ENCODE measurements at regions not wholly inside any gene's neighbourhood (a gene's known extent, or its start where the extent isn't known, plus 50 kb on each side); places are given as distances from the start of the nearest gene placed in this dataset.

DNA sequence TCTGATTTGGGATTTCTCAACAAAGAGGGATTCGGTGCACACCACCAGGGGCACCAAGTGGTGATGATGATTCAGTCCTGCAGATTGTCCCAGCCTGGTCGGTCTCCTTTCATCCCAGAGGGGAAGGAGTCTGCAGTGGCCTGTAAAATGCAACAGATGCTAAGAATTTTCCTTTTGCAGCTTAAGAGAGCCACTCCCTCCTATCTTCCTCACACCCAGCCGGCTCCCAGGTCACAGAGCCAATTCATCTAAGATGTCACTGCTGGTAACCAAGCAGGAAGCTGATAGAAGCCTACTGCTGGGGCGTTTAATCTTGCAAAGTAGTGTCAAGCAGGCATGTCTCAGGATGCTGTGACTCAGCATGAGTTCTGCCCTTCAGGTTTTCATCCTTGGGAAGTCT is 203.8 kb upstream of the LRFN2 start:
- Mint-ChIP-seq H3K4me3 (no peak overlapping the region), H3K36me3 (no peaks in the 10 kb centered on the region), H3K9me3 (no peaks in the 10 kb centered on the region), H3K27ac (no peak overlapping the region), H3K27me3 (ENCODE audit: low read depth) (peaks cover 6% of the 10 kb centered on the region), H3K4me1 (peaks cover 17% of the 10 kb centered on the region)
- CTCF ChIA-PET, result no interaction called here
- TF ChIP-seq FOXP1 (CRISPR knock-in tag; IDR thresholded peaks at IDR 0.05; ENCODE audit: borderline replicate concordance), result no peak
- no peak for TF ChIP-seq ESRRA (CRISPR knock-in tag; IDR thresholded peaks at IDR 0.05; ENCODE audit: borderline replicate concordance)
- no peak for TF ChIP-seq GABPB1 (CRISPR knock-in tag; IDR thresholded peaks at IDR 0.05)
- TF ChIP-seq ELF4 (CRISPR knock-in tag; IDR thresholded peaks at IDR 0.05; ENCODE audit: low read depth), result no peak
- peak; percentile 26 for ATAC-seq
- POLR2A ChIA-PET, result no interaction called here
- DNase-seq (ENCODE audit: low spot score), result no peak

DNA sequence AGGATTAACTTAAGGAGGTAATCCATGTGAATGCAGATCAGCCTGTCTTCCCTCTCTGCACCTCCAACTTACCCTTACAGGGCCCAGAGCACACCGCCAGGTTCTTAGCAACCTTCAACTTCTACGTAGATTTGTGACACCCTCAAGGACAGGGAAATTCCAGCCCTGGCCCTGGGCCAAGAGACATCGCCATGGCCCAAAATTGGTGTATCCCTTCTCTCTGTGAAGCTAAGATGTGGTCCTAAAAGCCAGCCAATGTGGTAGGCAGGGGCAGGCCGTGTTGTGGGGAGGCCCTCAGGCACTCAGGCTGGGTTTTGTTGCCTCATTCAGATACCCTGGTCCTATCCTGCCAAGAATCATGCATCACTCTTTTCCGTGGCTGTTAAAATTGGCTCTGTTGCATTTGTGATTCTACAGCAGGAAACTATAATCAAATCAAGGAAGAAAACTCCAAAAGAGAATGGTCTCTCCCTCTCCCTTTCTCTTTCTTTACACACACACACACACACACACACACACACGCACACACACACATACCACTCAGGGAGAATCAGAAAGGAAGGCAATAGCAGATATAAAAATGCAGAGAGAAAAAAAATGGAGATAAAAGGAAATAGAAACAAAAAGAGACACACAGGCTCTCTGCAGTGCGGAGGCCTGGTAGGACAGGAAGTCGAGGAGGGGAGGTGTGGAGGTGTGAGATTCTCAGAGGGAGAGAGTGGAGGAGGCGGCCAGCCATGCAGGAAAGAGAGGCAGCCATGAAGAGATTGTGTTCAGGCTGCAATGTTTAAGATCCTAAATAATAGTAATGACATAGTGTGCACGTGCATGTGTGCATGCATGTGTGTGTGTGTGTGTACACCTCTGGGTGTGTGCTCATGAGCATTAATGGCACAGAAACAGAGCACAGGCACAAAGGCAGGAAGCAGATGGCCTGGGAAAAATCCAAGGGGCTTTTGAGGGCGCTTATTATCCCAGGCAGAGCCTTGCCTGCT is 201.8 kb upstream of the LRFN2 start:
- Mint-ChIP-seq H3K4me3 (no peak overlapping the region), H3K9me3 (no peaks in the 10 kb centered on the region), H3K27me3 (ENCODE audit: low read depth) (peaks cover 4% of the 10 kb centered on the region; the same call in 1 of the 2 replicates), H3K36me3 (no peaks in the 10 kb centered on the region), H3K4me1 (peaks cover 17% of the 10 kb centered on the region), H3K27ac (no peak overlapping the region)
- no peak for DNase-seq (ENCODE audit: low spot score)
- ATAC-seq, result no peak
- CTCF ChIA-PET, result no interaction called here
- POLR2A ChIA-PET, result no interaction called here
- TF ChIP-seq, protein P1, sequence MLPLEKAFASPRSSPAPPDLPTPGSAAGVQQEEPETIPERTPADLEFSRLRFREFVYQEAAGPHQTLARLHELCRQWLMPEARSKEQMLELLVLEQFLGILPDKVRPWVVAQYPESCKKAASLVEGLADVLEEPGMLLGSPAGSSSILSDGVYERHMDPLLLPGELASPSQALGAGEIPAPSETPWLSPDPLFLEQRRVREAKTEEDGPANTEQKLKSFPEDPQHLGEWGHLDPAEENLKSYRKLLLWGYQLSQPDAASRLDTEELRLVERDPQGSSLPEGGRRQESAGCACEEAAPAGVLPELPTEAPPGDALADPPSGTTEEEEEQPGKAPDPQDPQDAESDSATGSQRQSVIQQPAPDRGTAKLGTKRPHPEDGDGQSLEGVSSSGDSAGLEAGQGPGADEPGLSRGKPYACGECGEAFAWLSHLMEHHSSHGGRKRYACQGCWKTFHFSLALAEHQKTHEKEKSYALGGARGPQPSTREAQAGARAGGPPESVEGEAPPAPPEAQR (CRISPR knock-in tag; IDR thresholded peaks at IDR 0.05), result no peak
- TF ChIP-seq, protein P2, sequence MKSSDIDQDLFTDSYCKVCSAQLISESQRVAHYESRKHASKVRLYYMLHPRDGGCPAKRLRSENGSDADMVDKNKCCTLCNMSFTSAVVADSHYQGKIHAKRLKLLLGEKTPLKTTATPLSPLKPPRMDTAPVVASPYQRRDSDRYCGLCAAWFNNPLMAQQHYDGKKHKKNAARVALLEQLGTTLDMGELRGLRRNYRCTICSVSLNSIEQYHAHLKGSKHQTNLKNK (CRISPR knock-in tag; IDR thresholded peaks at IDR 0.05), result no peak
- TF ChIP-seq ZNF423 (CRISPR knock-in tag; IDR thresholded peaks at IDR 0.05), result no peak
- TF ChIP-seq MXD4 (CRISPR knock-in tag; IDR thresholded peaks at IDR 0.05; ENCODE audit: borderline replicate concordance), result no peak
- TF ChIP-seq FOXK1 (CRISPR knock-in tag; IDR thresholded peaks at IDR 0.05), result no peak
- no peak for TF ChIP-seq HMGA2 (CRISPR knock-in tag; IDR thresholded peaks at IDR 0.05)
- TF ChIP-seq, protein P3, sequence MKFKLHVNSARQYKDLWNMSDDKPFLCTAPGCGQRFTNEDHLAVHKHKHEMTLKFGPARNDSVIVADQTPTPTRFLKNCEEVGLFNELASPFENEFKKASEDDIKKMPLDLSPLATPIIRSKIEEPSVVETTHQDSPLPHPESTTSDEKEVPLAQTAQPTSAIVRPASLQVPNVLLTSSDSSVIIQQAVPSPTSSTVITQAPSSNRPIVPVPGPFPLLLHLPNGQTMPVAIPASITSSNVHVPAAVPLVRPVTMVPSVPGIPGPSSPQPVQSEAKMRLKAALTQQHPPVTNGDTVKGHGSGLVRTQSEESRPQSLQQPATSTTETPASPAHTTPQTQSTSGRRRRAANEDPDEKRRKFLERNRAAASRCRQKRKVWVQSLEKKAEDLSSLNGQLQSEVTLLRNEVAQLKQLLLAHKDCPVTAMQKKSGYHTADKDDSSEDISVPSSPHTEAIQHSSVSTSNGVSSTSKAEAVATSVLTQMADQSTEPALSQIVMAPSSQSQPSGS (CRISPR knock-in tag; IDR thresholded peaks at IDR 0.05; ENCODE audit: borderline replicate concordance, low read depth), result no peak
- TF ChIP-seq, protein P4, sequence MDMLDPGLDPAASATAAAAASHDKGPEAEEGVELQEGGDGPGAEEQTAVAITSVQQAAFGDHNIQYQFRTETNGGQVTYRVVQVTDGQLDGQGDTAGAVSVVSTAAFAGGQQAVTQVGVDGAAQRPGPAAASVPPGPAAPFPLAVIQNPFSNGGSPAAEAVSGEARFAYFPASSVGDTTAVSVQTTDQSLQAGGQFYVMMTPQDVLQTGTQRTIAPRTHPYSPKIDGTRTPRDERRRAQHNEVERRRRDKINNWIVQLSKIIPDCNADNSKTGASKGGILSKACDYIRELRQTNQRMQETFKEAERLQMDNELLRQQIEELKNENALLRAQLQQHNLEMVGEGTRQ (CRISPR knock-in tag; IDR thresholded peaks at IDR 0.05), result no peak
- TF ChIP-seq SP1 (CRISPR knock-in tag; conservative IDR thresholded peaks at IDR 0.05), result no peak
- no peak for TF ChIP-seq GRHL2 (CRISPR knock-in tag; IDR thresholded peaks at IDR 0.05; ENCODE audit: insufficient replicate concordance, severe bottlenecking)

DNA sequence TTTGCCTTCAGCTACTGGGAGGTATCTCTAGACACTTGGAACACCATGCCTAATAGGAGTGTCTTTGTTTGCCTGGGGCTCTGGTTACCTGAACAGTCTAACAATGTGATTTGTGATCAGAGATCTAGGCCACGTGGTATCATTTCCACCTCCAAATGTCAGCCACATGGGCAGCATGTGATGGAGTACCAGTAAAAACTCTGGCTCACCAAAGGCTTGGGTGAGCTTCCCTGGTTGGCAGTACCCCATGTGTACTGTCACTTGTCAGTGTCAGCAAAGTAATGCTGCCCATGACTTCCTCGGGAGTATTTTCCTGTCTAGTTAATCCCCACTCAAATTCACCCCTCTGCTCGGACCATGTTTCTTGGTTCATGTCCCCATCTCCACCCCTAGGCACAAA is 195.2 kb upstream of the LRFN2 start:
- ChIA-PET CTCF (no interaction called here), POLR2A (no interaction called here)
- Mint-ChIP-seq H3K4me1 (no peaks in the 10 kb centered on the region), H3K9me3 (no peaks in the 10 kb centered on the region), H3K27me3 (ENCODE audit: low read depth) (no peaks in the 10 kb centered on the region), H3K36me3 (no peaks in the 10 kb centered on the region), H3K4me3 (no peak overlapping the region), H3K27ac (no peak overlapping the region)
- TF ChIP-seq CREM (CRISPR knock-in tag; IDR thresholded peaks at IDR 0.05) (no peak), RELA (CRISPR knock-in tag; IDR thresholded peaks at IDR 0.05; ENCODE audit: borderline replicate concordance) (no peak), ESRRA (CRISPR knock-in tag; IDR thresholded peaks at IDR 0.05; ENCODE audit: borderline replicate concordance) (no peak)
- TF ChIP-seq, protein P5, sequence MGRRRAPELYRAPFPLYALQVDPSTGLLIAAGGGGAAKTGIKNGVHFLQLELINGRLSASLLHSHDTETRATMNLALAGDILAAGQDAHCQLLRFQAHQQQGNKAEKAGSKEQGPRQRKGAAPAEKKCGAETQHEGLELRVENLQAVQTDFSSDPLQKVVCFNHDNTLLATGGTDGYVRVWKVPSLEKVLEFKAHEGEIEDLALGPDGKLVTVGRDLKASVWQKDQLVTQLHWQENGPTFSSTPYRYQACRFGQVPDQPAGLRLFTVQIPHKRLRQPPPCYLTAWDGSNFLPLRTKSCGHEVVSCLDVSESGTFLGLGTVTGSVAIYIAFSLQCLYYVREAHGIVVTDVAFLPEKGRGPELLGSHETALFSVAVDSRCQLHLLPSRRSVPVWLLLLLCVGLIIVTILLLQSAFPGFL (CRISPR knock-in tag; IDR thresholded peaks at IDR 0.05; ENCODE audit: borderline replicate concordance), result no peak
- DNase-seq (ENCODE audit: low spot score) (no peak), ATAC-seq (no peak)
